HCT116 (cell line): ENCODE measurements at regions not wholly inside any gene's neighbourhood (a gene's known extent, or its start where the extent isn't known, plus 50 kb on each side); places are given as distances from the start of the nearest gene placed in this dataset.

Experiments
- ATAC-seq: fragments of 200-7000 bp; cut with Tn5 transposase; 2 replicates; pipeline ENCODE4 v1.9.1; 2020; ENCODE audit warnings: mild to moderate bottlenecking, moderate library complexity
- BruUV-seq: library from RNA; stranded (reverse); fragments of 400-500 nt; replicated peaks from 2 replicates; lab custom pipeline; 2021; lab: Mats Ljungman, UMichigan
- CTCF ChIA-PET: fragments of 300-600 bp; sonication (Branson Sonifier 250); formaldehyde crosslinking; loops from one replicate; lab custom pipeline; 2021; ENCODE audit warnings: antibody characterized with exemption; lab: Charles Lee
- POLR2A ChIA-PET: fragments of 300-600, 350-600 bp; sonication (Branson Sonifier 250); formaldehyde crosslinking; loops from one replicate; lab custom pipeline; 2021; ENCODE audit warnings: antibody characterized with exemption; lab: Charles Lee
- RAD21 ChIA-PET, 2 experiments: fragments of 300-600 bp; sonication (Branson Sonifier 250); formaldehyde crosslinking; loops; one replicate each; lab custom pipeline; 2023; ENCODE audit warnings: low total read pairs in 2 of 2; ENCODE audit not compliant: uncharacterized antibody in 2 of 2, unreplicated experiment in 2 of 2, low non-redundant PET in 1 of 2; lab: Charles Lee
- DNase-seq: peaks from one replicate; pipeline ENCODE4 v3.0.0-alpha.2; 2010; ENCODE audit warnings: low read depth, low spot score
- H2AFZ ChIP-seq: fragments of 200-600 bp; shearing (Covaris generic), sonication (generic); 2 replicates; pipeline ENCODE4 v1.6.1; 2017; ENCODE audit warnings: low read depth, mixed run types, mixed read lengths, antibody characterized with exemption, low read length; ENCODE audit not compliant: poor library complexity, severe bottlenecking
- H3K27ac ChIP-seq: 2 replicates; pipeline ENCODE4 v1.5.1; 2012; ENCODE audit warnings: low read depth, low read length
- H3K27me3 ChIP-seq: fragments of 200-600 bp; sonication (generic); 2 replicates; pipeline ENCODE4 v1.6.1; 2016; ENCODE audit warnings: mixed run types, low read length, mixed read lengths; ENCODE audit not compliant: insufficient read depth
- H3K36me3 ChIP-seq, 2 experiments: fragments of 200-500 bp in 1 of 2; fragments of 200-600 bp in 1 of 2; sonication (Bioruptor generic) in 1 of 2; sonication (generic) in 1 of 2; 2 replicates each; pipeline versions ENCODE4 v1.5.1 to v1.6.1; 2014 to 2016; ENCODE audit warnings: low read length in 2 of 2, inconsistent platforms in 1 of 2, mixed read lengths in 1 of 2, mixed run types in 1 of 2; ENCODE audit not compliant: insufficient read depth in 2 of 2, control insufficient read depth in 1 of 2
- H3K4me1 ChIP-seq, 2 experiments: fragments of 200-600 bp in 1 of 2; sonication (generic) in 1 of 2; 2 replicates each; pipeline versions ENCODE4 v1.5.1 to v1.6.1; 2012 to 2017; ENCODE audit warnings: low read length in 2 of 2, inconsistent platforms in 1 of 2, mild to moderate bottlenecking in 1 of 2, mixed read lengths in 1 of 2, mixed run types in 1 of 2, moderate library complexity in 1 of 2; ENCODE audit not compliant: insufficient read depth in 2 of 2, control insufficient read depth in 1 of 2
- H3K4me2 ChIP-seq: fragments of 200-600 bp; sonication (generic); 2 replicates; pipeline ENCODE4 v1.6.1; 2017; ENCODE audit warnings: mixed run types, low read length, mixed read lengths
- H3K4me3 ChIP-seq, 2 experiments: fragments of 200-600 bp in 1 of 2; sonication (generic) in 1 of 2; replicated peaks in 1 of 2; 2 replicates each; pipeline ENCODE4 v1.5.1; 2011 to 2016; ENCODE audit warnings: low read length in 2 of 2, control low read depth in 1 of 2, low read depth in 1 of 2, mild to moderate bottlenecking in 1 of 2, mixed read lengths in 1 of 2, mixed run types in 1 of 2
- H3K79me2 ChIP-seq: fragments of 200-600 bp; sonication (generic); 2 replicates; pipeline ENCODE4 v1.6.1; 2017; ENCODE audit warnings: mild to moderate bottlenecking, mixed run types, low read length, moderate library complexity, mixed read lengths; ENCODE audit not compliant: insufficient read depth
- H3K9ac ChIP-seq: fragments of 200-600 bp; sonication (generic); 2 replicates; pipeline ENCODE4 v1.6.1; 2016; ENCODE audit warnings: low read length, mixed read lengths
- H3K9me2 ChIP-seq: fragments of 200-600 bp; sonication (generic), shearing (Covaris generic); 2 replicates; pipeline ENCODE4 v1.6.1; 2017; ENCODE audit warnings: mixed run types, mild to moderate bottlenecking, moderate library complexity; ENCODE audit not compliant: insufficient read depth
- H3K9me3 ChIP-seq, 2 experiments: fragments of 200-500 bp in 1 of 2; fragments of 200-600 bp in 1 of 2; sonication (Bioruptor generic) in 1 of 2; sonication (generic) in 1 of 2; 2 replicates each; pipeline ENCODE4 v1.6.1; 2014 to 2017; ENCODE audit warnings: low read length in 2 of 2, mixed read lengths in 2 of 2, inconsistent platforms in 1 of 2, low read depth in 1 of 2, mild to moderate bottlenecking in 1 of 2, mixed run types in 1 of 2, moderate library complexity in 1 of 2; ENCODE audit not compliant: control insufficient read depth in 1 of 2, insufficient read depth in 1 of 2
- H4K20me1 ChIP-seq: fragments of 200-600 bp; sonication (generic), shearing (Covaris generic); 2 replicates; pipeline ENCODE4 v1.6.1; 2017; ENCODE audit warnings: mixed run types, mild to moderate bottlenecking, moderate library complexity; ENCODE audit not compliant: insufficient read depth
- ATF3 ChIP-seq: IDR thresholded peaks from 2 replicates; pipeline ENCODE4 v1.6.1; 2012
- CBX3 ChIP-seq: IDR thresholded peaks from 2 replicates; pipeline ENCODE4 v1.6.1; 2012; ENCODE audit warnings: low read depth
- EGR1 ChIP-seq: IDR thresholded peaks from 2 replicates; pipeline ENCODE4 v1.6.1; 2012; ENCODE audit warnings: low read depth
- ELF1 ChIP-seq: IDR thresholded peaks from 2 replicates; pipeline ENCODE4 v1.6.1; 2012; ENCODE audit warnings: low read depth, borderline replicate concordance
- EZH2 ChIP-seq: fragments of 200-600 bp; sonication (generic); IDR thresholded peaks from 2 replicates; pipeline ENCODE4 v1.6.1; 2017; ENCODE audit warnings: antibody characterized with exemption, mixed run types
- FOSL1 ChIP-seq: IDR thresholded peaks from 2 replicates; pipeline ENCODE4 v1.6.1; 2012; ENCODE audit warnings: low read depth
- JUND ChIP-seq: IDR thresholded peaks from 2 replicates; pipeline ENCODE4 v1.6.1; 2012
- SIN3A ChIP-seq: IDR thresholded peaks from 2 replicates; pipeline ENCODE4 v1.6.1; 2012; ENCODE audit warnings: low read depth
- SP1 ChIP-seq: IDR thresholded peaks from 2 replicates; pipeline ENCODE4 v1.6.1; 2012; ENCODE audit warnings: low read depth
- intact Hi-C: fragments of 100-400 bp; cut with micrococcal nuclease; formaldehyde crosslinking; loops from 2 replicates; pipeline ENCODE4 v1.10.0; 2022
- TF ChIP-seq, protein P1 (sequence below): IDR thresholded peaks from 2 replicates; pipeline ENCODE4 v1.6.1; 2011; ENCODE audit warnings: mild to moderate bottlenecking, low read length, moderate library complexity; ENCODE audit not compliant: insufficient replicate concordance; ENCODE audit errors: extremely low read depth
- TF ChIP-seq, protein P2 (sequence below): IDR thresholded peaks from 2 replicates; pipeline ENCODE4 v1.6.1; 2012

DNA sequence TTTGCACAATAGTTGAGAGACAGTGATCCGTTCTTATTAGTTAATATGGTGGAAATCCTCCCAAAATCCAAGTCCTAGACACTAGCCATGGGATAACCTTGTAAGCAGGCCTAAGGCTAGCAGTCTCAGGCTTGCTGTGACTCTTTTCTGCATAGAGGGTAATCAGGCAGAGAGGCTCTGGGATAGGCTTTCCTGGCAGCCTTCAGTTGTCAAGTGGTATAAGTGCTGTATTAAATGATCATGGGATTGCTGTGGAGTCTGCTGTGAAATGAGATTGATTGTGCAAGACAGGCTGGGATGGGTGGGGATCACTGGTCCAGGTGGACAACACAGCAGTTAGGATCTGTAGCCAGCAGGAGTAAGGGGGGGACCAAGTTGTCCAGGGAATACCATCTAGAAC, 416.4 kb downstream of the TLE4 start:
- no TSS peak for BruUV-seq
- CTCF ChIA-PET, result no interaction called here
- POLR2A ChIA-PET, result no interaction called here

More for the DNA sequence above, 416.4 kb downstream of the TLE4 start:
- no peak for ATAC-seq
- H3K4me1 ChIP-seq, result no peaks in the 10 kb centered on the region
- H3K9me2 ChIP-seq, result no peaks in the 10 kb centered on the region
- no peak overlapping the region for H3K4me2 ChIP-seq
- RAD21 ChIA-PET, result no interaction called here
- peaks cover 3 to 41% of the 10 kb centered on the region in 2 experiments; a peak in 2 of 4 replicates for H3K9me3 ChIP-seq
- H2AFZ ChIP-seq, result no peak overlapping the region
- H3K9ac ChIP-seq, result no peak overlapping the region
- no peak for DNase-seq
- H4K20me1 ChIP-seq, result no peaks in the 10 kb centered on the region
- H3K27ac ChIP-seq, result no peak overlapping the region
- no peaks in the 10 kb centered on the region for H3K27me3 ChIP-seq
- TF ChIP-seq, protein P1, sequence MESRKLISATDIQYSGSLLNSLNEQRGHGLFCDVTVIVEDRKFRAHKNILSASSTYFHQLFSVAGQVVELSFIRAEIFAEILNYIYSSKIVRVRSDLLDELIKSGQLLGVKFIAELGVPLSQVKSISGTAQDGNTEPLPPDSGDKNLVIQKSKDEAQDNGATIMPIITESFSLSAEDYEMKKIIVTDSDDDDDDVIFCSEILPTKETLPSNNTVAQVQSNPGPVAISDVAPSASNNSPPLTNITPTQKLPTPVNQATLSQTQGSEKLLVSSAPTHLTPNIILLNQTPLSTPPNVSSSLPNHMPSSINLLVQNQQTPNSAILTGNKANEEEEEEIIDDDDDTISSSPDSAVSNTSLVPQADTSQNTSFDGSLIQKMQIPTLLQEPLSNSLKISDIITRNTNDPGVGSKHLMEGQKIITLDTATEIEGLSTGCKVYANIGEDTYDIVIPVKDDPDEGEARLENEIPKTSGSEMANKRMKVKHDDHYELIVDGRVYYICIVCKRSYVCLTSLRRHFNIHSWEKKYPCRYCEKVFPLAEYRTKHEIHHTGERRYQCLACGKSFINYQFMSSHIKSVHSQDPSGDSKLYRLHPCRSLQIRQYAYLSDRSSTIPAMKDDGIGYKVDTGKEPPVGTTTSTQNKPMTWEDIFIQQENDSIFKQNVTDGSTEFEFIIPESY, result no peak
- no peak for TF ChIP-seq SP1
- TF ChIP-seq EZH2, result no peak
- no peak for TF ChIP-seq SIN3A
- no peak for TF ChIP-seq ATF3
- TF ChIP-seq, protein P2, sequence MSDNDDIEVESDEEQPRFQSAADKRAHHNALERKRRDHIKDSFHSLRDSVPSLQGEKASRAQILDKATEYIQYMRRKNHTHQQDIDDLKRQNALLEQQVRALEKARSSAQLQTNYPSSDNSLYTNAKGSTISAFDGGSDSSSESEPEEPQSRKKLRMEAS, result no peak
- no peak for TF ChIP-seq EGR1
- TF ChIP-seq ELF1, result no peak
- no peak for TF ChIP-seq JUND
- no peak for TF ChIP-seq CBX3
- TF ChIP-seq FOSL1, result no peak
- no peaks in the 10 kb centered on the region for H3K36me3 ChIP-seq
- intact Hi-C loops, result no loop called here
- H3K79me2 ChIP-seq, result no peaks in the 10 kb centered on the region
- no peak overlapping the region for H3K4me3 ChIP-seq
